ENCODE measurements at regions not wholly inside any gene's neighbourhood (a gene's known extent, or its start where the extent isn't known, plus 50 kb on each side); places are given as distances from the start of the nearest gene placed in this dataset.

- TF ChIP-seq CTCF (IDR thresholded peaks at IDR 0.05) (no peak), POLR2A (IDR thresholded peaks at IDR 0.05) (no peak)
Measured at GRCh38 chr3:153619268-153619667, 457.2 kb downstream of the RAP2B start.

All from suprapubic skin (tissue), 3 donors.